KMS-11 (cell line): ENCODE measurements at regions not wholly inside any gene's neighbourhood (a gene's known extent, or its start where the extent isn't known, plus 50 kb on each side); places are given as distances from the start of the nearest gene placed in this dataset.
"Not testable (repeated sequence)": the region's sequence is repeated elsewhere in the genome, so short reads cannot be mapped to it uniquely, and the experiment has no call there.

Experiments used
- H2AFZ ChIP-seq: fragments of 200-600 bp; sonication (generic); 2 replicates; pipeline ENCODE4 v1.6.1; 2016; ENCODE audit warnings: antibody characterized with exemption, mixed run types, low read depth
- H3K27ac ChIP-seq: fragments of 200-600 bp; sonication (generic); 2 replicates; pipeline ENCODE4 v1.6.1; 2016; ENCODE audit warnings: mild to moderate bottlenecking, mixed run types
- H3K27me3 ChIP-seq: fragments of 200-600 bp; sonication (generic); 2 replicates; pipeline ENCODE4 v1.6.1; 2017; ENCODE audit warnings: mild to moderate bottlenecking, low read depth, mixed run types, moderate library complexity; ENCODE audit not compliant: insufficient read depth
- H3K36me3 ChIP-seq: fragments of 200-600 bp; sonication (generic); 2 replicates; pipeline ENCODE4 v1.6.1; 2017; ENCODE audit warnings: mild to moderate bottlenecking, mixed run types; ENCODE audit not compliant: insufficient read depth
- H3K4me1 ChIP-seq: fragments of 200-600 bp; sonication (generic); 2 replicates; pipeline ENCODE4 v1.6.1; 2016; ENCODE audit warnings: mild to moderate bottlenecking, low read depth, mixed run types; ENCODE audit not compliant: poor library complexity, severe bottlenecking
- H3K4me2 ChIP-seq: fragments of 200-600 bp; sonication (generic); 2 replicates; pipeline ENCODE4 v1.7.0; 2016; ENCODE audit warnings: mild to moderate bottlenecking, mixed run types
- H3K4me3 ChIP-seq: fragments of 200-600 bp; sonication (generic); IDR thresholded peaks from 2 replicates; pipeline ENCODE4 v1.6.1; 2017; ENCODE audit warnings: low read depth, low read length, mixed read lengths; ENCODE audit not compliant: insufficient read depth
- H3K79me2 ChIP-seq: fragments of 200-600 bp; sonication (generic); 2 replicates; pipeline ENCODE4 v1.6.1; 2016; ENCODE audit warnings: low read depth, mixed run types; ENCODE audit not compliant: insufficient read depth
- H3K9ac ChIP-seq: fragments of 200-600 bp; sonication (generic); 2 replicates; pipeline ENCODE4 v1.6.1; 2016; ENCODE audit warnings: mild to moderate bottlenecking, mixed run types
- H4K20me1 ChIP-seq: fragments of 200-600 bp; sonication (generic); 2 replicates; pipeline ENCODE4 v1.6.1; 2016; ENCODE audit warnings: mild to moderate bottlenecking, mixed run types; ENCODE audit not compliant: insufficient read depth
- CTCF ChIP-seq: fragments of 200-600 bp; sonication (generic); conservative IDR thresholded peaks from 2 replicates; pipeline ENCODE4 v1.6.1; 2017; ENCODE audit warnings: low read depth, mild to moderate bottlenecking, antibody characterized with exemption, low read length, moderate library complexity, mixed read lengths

DNA sequence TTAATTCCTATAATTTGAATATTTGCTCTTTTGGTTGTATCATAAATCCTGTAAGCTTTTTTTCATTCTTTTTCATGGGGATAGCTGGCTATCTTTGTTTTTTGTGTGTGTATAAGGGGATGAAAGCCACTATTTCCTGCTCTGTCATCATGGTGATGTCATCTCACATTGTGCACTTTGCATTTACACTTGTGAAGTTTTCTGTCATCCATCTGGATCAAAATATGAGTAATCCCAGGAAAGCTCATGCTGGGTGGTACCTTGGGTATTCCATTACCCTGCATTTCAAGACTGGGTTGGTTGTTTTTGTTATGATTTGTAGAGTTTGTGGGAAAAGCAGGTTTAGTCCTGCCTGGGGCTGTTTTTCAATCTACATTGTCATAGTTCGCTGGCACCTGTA lies 77.8 kb upstream of the XIST start:
- H3K79me2 ChIP-seq: no peaks in the 10 kb centered on the region
- no peak overlapping the region for H3K4me2 ChIP-seq
- no peaks in the 10 kb centered on the region for H3K4me1 ChIP-seq
- H3K4me3 ChIP-seq: no peak overlapping the region
- no peaks in the 10 kb centered on the region for H4K20me1 ChIP-seq
- no peak overlapping the region for H3K27ac ChIP-seq
- H3K36me3 ChIP-seq: no peaks in the 10 kb centered on the region
- no peak for TF ChIP-seq CTCF
- no peak overlapping the region for H2AFZ ChIP-seq
- no peaks in the 10 kb centered on the region for H3K27me3 ChIP-seq
- H3K9ac ChIP-seq: no peak overlapping the region

- no peaks in the 10 kb centered on the region for H3K27me3 ChIP-seq
- no peak overlapping the region for H3K4me3 ChIP-seq
- no peaks in the 10 kb centered on the region for H3K79me2 ChIP-seq
- H3K9ac ChIP-seq: no peak overlapping the region
- H2AFZ ChIP-seq: no peak overlapping the region
- H4K20me1 ChIP-seq: no peaks in the 10 kb centered on the region
- H3K36me3 ChIP-seq: no peaks in the 10 kb centered on the region
- TF ChIP-seq CTCF: no peak
- no peaks in the 10 kb centered on the region for H3K4me1 ChIP-seq
- H3K27ac ChIP-seq: no peak overlapping the region
- no peak overlapping the region for H3K4me2 ChIP-seq
These were observed 70.4 kb upstream of the XIST start for GRCh38 chrX:73922856-73923455.

DNA sequence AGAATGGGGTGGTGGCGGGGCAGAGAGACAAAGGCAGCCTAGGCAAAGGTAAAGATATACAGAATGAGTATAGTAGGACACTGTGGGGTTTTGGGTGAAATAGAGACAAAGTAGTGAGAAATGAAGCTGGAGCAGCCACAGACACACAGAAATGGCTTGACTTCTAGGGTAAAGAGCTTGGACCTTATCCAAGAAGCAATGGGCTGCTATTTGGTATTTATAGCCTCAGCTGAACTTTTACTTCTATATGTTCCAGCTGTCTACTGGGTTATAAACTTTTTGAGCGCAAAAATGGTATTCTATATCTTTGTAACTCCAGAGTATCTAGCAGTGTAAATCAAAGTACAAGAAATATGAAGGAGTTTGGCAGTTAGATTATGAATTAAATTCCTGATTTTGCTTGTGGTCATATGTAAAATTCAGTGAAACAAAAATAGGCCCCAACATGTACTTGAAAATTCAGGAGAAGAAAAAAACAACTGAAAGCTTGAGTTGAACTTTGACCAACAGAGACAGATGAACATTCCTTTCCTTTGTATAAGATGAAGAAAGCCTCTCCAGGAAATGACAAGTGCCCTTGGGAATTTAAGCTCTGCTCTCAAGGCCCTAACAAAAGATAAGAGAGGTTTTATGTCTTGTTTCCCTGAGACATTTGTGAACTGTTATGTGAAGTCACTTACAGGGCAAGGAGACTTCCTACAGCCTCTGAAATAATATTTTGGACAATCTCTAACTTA lies 64.6 kb upstream of the XIST start:
- Histone ChIP-seq H3K36me3 (no peaks in the 10 kb centered on the region), H3K27ac (no peak overlapping the region), H3K4me1 (no peaks in the 10 kb centered on the region), H2AFZ (no peak overlapping the region), H3K4me2 (no peak overlapping the region), H3K4me3 (no peak overlapping the region), H3K9ac (no peak overlapping the region), H3K79me2 (no peaks in the 10 kb centered on the region), H3K27me3 (no peaks in the 10 kb centered on the region), H4K20me1 (no peaks in the 10 kb centered on the region)
- TF ChIP-seq CTCF: no peak

GRCh38 chrX:73916489-73916888 lies 64.0 kb upstream of the XIST start:
- Histone ChIP-seq H2AFZ (no peak overlapping the region), H3K27ac (no peak overlapping the region), H3K4me1 (no peaks in the 10 kb centered on the region), H3K9ac (no peak overlapping the region), H3K4me3 (no peak overlapping the region), H3K4me2 (no peak overlapping the region), H3K27me3 (no peaks in the 10 kb centered on the region), H3K79me2 (no peaks in the 10 kb centered on the region), H3K36me3 (no peaks in the 10 kb centered on the region), H4K20me1 (no peaks in the 10 kb centered on the region)
- no peak for TF ChIP-seq CTCF

DNA sequence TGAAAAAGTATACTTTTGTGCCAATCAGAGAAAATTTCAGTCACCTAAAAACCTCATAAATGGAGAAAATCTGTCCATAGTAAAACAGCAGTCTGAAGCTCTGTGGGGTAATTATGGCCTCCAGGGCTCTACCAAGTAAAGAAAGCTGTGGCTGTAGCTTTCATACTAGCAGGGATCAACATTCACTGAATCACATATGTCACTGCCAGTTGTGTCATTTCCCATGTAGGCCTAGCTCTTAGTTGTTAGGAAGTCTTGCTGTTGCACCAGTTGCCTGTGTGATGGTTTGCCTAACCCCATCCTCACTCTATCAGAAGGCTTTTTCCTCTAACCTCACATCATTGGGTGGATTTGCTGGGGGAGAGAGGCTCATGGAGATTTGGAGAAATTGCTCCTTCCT lies 62.3 kb upstream of the XIST start:
- H3K9ac ChIP-seq, H3K27me3 ChIP-seq, H3K27ac ChIP-seq, H3K79me2 ChIP-seq, H3K36me3 ChIP-seq, H3K4me2 ChIP-seq, H3K4me3 ChIP-seq, H2AFZ ChIP-seq, H3K4me1 ChIP-seq, H4K20me1 ChIP-seq: not testable (repeated sequence)
